DMS53 (cell line): ENCODE measurements at regions not wholly inside any gene's neighbourhood (a gene's known extent, or its start where the extent isn't known, plus 50 kb on each side); places are given as distances from the start of the nearest gene placed in this dataset.

Experiments used
- DNase-seq: peaks from one replicate; lab custom pipeline; 2025; lab: John Stamatoyannopoulos, UW

DNA sequence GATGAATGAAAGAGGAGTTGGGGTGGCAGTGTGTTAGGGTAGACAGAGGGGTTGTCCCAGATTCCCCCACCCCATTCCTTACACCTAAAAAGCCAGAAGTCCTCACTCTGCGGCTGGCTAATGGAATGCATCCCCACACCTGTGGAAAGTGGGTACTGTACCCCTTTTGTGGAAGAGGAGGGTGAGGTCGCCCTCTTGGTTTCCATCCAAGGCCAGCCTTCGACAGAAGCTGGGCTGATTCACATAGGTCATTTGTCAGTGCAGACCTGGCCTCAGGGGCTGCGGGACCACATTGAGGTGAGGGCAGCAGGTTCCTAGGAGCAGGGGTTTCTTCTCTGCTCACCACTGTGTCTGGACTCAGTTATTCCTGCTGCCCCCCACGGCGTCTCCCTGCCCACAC, 671.6 kb downstream of the MATN1 start:
- DNase-seq, result no peak

DNA sequence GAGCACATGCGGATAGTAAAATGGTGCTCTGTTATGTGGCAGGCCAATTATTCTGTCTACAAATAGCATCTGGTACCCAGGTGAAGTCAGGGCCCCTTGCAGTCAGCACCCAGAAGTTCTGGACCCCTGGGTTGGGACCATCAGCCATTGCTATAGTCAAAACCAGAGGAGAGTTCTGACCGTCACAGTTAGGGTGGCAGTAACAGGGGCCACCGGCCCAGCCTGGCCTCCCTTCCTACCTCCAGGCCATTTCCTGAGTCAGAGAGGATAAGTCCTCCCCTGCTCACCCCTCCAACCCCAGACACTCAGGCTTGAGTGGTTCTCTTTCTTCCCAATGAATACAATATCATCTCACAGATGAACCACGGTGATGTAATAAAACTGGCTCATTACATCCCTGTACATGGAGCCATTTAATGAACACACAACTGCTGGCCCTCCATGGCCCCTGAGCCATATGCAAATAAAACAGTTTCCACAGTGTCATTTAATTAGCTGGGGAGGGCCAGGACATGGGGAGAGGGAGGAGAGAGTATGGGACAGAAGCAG, 673.6 kb downstream of the MATN1 start:
- no peak for DNase-seq

DNA sequence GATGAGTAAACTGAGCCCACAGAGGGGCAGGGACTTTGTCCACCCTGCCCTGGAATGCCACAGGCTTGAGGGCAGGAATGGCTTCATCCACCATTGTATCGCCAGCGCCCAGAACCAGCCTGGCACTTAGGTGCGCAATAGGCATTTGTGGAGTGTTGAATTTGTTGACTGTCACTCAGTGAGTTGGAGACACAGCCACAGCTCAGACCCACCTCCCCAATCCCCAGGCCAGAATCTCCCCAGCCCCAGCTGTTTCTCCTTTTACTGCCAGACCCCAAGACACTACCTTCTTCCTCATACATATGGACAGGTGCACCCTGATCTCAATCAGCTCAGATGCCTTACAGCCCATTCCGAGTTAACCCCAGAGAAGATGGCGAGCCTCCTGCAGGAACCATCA, 674.5 kb downstream of the MATN1 start:
- DNase-seq, result no peak

DNA sequence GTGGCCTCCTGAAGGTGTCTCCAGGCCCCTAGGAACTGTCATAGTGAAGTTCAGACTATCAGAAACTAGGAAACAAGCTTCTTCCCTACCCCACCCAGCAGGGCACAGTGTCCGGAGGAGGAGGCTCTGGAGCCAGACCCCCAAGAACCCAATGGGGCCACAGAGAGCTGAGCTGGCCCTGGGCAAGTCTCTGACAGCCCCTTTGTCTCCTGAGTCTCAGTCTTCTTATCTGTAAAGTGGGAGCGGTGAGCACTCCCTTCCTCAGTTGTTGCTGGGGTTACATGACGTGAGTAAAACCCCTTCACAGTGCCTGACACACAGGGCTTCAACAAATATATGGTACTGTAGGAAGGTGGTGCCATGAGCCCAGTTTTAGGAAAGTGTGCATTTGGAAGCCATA, 675.8 kb downstream of the MATN1 start:
- DNase-seq, result no peak

DNA sequence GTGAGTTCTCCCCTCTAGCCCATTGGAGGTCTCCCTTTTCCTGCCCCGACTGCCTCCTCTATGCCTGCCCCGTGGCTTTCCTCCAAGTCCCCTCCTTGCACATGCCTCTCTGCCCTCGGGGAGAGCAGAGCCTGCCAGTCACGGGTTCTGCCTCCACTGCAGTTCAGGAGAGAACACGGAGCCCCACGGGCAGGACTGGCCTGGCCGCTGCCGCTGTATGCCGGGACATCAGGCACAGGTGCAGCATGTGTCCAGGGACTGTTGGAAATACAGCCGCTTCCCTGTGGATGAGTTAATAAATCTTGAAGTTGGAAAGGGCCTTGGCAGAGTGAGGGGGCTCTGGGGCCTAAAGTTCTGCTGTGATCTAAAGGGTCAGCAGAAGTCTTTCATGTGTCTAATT, 676.6 kb downstream of the MATN1 start:
- DNase-seq, result no peak

DNA sequence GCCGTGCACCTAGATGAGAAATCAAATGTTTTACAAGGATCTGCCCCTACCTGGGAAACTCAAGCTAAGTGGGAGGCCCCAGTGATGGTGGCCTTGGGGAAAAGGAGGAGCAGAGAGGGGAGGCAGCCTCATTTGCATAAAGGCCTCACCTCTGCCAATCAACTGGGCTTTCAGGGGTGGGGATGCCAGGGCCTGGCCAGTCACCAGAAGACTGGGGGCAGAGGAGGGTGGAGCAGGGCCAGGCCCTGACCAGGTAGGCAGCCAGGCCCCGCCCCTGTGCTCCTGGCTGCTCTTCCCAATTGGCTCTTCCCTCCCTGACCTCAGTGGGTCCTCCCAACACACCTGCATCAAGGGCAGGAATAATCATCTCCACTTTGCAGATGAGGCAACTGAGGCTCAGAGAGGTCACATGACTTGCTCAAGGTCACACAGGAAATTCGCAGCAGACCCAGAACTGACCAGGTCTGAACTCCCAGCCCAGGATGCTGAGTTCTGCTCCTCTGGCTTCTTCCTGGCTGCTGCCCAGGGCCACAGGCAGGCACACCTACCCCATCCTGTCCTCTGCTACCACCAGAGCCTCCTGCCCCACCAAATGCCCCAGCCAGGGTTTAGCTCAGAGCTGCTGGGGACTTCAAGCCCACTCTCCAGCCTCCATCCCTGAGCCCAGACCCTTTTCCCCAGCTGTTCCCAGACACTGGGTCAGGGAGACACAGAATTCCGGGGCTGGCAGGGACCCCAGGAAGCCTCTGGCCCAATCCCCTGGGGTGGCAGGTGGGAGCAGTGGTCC, 677.9 kb downstream of the MATN1 start:
- no peak for DNase-seq

DNA sequence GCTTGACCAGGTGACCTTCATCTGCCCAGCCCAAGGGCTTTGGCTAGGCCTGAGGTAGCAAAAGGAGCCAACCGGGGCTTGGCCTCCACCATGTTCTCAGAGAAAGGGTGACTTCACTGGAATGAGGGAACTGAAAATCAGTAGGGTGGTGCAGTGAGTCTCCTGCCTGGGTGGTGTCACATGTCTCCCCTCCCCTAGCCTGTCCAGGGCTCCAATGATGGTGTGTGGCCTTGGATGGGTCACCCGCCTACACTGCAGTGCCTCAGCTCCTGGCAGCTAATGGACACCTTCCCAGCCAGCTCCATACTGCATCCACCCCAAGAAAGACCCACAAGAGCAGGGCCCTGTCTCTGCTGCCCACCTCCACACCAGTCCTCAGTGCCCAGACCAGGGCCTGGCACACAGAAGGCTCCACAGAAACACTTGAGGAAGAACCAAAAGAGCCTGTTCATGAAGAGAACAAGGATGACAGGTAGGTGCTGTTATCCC, 678.7 kb downstream of the MATN1 start:
- DNase-seq, result no peak

DNA sequence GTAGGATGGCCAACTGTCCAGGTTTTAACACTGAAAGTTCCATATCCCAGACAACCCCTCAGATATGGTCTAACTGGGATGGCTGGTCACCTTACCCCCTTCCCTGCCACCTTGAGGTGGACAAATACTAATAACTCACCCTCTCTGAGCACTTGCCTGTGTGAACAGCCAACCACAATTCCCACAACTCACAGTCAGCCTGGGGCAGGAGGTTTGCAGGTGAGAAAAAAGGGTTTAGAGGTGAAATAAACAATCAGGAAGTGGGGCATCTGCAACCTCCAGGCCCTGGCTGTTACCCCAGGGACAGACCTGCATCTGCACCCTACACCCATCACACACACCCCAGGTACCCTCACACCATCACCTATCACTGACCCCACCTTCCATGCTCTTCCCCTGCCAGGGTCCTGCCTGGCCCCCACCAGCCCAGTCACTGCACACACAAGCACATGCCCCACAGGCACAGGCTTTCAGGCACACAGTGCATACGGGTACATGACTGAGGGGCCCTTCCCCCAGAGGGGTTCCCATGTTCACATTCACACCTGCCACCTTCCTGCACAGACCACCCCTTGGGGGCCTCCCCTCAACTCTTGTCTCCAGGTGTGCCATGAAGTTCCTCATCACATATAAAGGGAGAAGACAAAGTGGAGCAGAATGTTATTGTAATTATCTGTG, 679.5 kb downstream of the MATN1 start:
- DNase-seq, result no peak

DNA sequence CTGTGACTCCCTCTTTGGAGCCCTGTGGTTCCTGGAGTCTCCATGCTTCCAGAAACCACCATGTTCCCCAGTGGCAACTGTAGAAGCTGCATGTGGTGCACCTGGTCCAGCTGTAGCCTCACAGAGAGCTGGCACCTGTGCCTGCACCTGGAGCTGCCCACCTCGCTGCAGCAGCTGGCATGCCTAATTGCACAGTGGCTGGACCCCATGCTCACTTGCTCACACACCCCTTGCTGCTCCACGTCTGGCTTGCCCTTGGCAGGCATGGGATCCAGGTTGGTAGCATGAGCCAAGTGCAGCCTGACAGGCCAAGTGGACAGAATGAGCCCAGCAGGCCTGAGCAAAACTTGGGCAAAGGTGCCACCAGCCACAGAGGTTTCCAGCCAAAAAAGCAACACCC, 680.1 kb downstream of the MATN1 start:
- no peak for DNase-seq

DNA sequence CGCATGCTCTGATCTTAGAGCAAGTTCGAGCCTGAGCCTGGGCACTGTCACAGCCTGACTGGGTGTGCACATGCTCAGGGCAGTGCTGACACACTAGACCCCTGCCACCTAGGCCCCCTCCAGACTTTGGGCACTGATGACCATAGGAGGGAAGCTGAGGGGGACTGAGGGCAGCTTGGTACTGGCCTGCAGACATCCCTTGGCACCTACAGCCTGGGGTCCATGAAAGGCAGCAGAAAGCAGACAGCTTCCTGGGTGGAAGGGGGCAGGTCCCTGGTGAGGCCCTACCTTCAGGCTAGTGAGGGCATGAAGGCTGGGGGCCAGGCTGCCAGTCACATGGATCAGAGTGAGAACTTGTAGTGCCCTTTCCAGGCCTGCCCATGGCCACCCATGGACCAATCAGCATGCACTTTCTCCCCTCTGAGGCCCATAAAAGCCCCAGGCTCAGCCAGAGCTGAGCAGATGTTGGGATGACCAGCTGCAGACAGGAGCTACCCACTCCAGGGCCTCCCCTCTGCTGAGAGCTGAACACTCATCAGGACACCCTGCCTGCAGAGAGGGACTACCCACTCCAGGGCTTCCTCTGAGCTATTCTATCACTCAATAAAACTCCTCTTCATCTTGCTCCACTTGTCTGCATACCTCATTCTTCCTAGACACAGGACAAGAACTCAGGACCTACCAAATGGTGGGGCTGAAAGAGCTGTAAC, 680.8 kb downstream of the MATN1 start:
- DNase-seq, result no peak

DNA sequence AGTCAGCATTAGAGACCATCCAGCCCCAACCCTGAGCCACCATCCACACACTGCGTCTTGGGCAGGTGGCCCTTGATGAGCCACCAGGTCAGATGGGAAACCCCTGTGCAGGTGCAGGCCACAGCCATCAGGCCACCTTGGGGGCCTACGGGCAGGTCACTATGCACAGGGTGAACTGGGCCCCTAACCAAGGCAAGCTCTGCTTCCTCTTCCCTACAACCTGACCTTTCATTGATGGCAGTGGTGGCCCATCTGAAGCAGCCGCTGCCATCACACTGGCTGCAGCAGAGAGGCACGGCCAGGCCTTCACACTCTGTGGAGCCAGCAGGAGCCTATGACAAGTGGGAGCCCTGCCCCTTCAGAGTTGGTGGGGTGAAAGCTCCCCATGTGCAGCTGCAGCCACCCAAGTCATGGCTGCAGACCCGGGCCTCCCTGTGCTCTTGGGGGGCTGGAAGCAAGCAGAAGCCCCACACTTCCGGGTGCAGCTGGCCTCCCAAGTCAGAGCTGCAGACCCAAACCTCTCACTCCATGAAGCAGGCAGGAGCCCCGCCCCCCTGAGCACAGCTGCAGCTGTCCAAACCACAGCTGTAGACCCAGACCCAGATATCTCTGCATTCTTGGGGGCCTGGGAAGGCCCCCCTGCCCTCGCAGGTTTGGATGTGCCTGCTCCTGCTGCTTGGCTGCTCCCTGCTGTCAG, 681.5 kb downstream of the MATN1 start:
- DNase-seq, result no peak

DNA sequence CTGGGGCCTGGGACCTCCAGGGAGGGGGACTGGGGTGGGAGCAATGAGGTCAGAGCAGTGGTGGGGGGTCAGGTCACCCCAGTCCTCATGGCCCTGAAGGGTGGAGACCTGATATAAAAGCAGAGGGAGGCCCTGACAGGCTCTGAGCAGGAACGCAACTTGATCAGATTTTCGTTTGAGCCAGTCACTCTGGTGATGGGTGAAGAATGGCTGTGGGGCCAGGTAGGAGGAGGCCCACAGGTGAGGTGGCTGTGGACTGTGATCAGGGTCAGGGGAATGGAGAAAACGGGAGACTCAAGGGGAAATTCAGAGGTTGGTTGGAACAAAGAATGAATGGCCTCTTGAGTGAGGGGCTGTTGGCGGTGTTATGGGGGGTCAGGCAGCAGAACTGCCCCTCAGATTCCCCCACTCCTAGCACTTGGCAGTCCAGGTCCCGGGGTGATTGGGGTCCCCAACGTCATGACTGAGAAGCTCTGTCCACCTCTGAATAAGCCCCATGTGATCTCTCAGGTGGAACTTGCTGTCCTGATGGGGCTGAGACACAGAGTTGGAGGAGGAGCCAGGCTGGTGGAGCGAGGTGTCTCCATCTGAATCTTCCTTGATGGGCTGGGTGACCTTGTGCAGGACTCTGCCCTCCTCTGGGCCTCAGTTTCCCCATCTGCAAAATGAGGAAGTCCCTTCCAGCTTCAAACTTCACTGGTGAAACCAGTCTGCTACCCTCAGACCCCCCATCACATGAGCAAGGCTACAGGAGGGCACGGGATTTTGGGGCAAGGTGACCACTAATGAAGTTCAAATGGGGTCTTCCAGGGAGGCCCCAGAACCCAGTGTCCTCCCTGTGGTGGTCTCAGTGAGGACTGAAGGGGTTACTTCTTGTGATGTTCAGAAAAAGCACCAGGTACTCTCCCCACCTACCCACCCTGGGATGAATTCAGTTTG, 683.0 kb downstream of the MATN1 start:
- no peak for DNase-seq

DNA sequence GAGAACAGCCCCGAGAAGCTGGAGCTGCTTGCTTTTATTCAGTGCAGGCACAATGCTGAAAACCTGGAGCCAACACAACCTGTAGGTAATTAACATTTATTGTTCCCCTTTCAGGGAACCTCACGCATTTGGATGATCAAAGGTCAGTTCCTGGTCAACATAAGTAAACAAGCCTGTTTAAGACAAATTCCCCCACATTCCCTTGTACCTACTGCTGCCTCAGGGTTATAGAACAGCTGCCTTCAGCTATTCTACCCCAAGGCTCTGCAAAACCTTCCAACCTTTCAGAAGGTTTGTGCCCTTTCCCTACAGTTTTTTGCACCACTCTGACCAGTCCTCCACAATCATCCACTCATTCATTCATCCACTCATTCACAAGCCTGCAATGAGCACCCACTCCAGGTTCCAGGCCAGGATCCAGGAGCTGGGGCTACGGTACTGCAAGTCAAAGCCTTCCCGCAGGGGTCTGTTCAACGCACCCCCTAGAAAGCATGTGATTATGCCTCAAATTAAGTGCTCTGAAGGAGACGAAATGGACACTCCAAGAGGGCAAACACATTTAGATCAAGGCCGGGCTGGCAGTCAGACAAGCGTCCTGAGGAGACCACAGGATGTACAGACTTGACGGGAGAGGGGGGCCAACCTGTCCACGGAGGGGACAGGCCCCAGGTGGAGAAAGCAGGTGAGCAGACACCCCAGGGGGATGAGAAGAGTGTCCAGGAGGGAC, 683.9 kb downstream of the MATN1 start:
- DNase-seq, result no peak

DNA sequence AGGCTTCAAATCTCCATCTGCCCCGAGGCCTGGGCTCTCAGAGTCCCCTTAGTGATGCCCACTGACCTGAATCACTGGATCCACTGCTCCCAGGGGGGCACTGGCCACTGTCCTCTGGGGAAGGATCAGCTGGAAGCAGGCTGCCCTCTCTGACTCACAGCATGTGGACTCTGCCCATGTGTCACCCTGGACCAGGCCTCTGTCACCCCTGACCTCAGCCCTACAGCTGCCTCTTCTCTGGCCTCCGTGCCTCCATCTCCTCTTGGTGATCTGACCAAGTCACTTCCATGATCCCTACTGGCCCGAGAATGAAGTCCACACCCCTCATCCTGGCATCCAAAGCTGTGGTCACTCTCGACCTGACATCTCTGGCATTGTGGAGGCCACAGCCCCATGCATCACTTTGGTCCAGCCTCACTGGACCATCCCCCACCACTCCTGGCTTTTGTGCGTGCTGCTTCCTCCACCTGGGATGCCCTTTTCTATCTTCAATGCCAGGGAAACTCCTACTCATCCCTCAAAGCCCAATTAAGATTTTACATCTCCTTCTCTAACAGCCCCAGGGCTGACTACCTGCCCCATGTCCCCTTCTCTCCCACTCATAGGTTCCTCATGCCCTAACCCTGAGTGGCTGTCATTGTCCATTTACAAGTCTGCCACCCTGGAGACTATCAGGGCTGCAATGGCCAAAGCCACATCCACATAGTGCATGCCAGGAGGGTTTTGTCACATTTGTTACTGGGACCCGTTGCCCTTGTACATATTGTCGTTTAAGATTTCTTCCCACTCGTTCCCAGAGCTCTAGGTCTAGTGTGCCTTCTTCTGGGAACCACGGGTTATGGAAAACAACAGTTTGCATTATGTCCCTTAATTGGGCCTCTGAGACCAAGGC, 685.0 kb downstream of the MATN1 start:
- DNase-seq, result no peak

DNA sequence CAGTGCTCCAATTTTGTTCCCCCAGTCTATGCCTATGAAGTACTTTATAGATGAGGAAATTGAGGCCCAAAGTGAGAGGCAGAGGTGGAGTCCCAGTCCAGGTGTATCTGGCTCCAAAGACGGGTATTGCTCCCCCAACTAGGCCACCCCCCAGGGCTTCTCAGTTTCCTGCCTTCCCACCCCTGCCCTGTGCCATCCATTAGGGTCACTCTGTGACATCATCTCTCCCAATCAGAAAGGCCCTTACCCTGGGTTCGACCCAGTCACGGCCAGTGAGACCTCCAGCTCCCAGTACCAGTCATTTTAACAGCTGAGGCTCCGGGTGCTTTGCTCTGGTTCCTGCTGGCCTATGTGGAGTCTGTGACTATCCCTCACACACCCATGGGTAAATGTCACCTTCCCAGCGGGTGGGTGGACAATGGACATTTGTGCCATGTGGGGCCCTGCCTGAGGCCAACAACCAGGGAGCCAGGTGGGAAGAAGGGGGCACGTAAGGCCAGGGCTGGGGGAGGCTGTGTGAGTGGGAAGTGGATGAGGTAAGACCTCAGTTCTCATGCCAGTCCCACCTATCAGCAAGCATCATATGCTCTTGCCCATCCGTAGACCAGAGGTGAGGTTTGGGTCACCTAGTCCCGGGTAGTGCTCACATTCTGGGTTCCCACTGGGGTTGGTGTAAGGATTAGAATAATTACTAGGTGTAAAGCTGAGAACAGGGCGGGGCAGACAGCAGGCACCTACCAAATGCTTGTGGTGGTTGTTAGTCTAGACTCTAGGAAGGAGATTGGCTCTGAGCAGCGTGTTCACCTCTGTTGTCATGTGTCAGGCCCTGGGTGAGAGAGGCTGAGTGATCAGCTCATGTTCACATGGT, 685.9 kb downstream of the MATN1 start:
- no peak for DNase-seq

DNA sequence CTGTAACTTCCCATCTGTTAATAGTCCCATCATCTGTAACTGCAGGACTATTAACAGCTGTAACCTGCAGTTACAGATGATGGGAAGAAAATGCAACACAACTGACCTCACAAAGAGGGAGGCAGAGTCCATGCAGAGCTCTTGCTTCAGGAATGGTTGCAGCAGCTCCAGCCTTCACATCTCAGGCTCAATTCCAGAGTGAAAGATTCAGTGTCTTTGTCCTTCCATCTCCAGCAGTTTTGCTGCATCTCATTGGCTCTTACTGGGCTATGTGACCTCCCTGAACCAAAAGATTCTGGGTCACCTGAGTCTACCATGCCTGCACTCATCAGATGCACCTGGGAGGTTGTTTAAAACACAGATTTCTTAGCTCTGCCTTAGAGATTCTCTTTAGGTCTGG, 686.7 kb downstream of the MATN1 start:
- DNase-seq, result no peak

DNA sequence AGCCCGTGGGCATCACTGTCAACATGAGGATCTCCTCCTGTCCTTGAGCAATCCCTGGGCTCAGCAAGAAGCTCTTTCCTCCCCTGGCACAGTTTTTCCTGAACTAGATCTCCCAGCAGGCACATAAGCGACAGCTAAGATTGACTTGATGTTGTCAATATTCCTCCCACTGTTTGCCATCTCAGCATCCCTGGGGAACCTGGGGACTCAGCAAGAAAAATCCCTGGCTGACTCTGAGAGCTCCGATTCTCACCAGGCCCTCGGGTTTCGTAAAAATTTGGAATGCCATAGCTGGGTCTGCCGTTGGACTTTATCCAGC, 687.2 kb downstream of the MATN1 start:
- DNase-seq, result no peak

DNA sequence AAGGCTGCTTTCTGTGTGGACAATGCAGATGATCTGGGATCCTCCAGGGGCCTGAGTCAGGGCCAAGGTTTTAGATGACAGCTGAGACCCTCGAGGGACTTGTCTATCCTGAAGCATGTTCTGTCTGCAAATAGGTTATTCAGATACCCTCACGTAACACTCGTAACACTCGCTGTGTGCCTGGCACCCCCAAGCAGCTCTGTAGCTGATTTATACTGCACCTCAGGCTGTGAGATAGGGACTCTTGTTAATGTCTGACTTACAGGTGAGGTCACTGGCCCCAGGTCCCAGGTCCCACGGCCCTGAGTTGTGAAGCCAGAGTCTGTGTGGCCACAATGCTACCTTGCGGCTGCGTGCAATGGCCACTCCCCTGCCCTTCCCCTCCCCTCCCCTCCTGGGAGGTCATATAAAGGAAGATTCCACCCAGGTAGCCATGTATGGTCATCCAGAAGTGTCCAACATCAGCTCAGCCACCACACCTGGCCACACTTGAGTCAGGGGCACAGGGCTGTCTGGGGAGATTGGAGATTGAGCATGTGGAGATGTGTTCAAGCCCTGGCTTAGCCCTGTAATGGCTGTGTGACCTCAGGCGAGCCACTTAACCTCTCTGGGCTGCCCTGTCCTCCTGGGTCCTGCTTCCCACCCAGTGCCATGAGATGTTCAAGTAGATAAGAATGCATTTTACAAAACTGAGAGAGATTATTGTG, 687.7 kb downstream of the MATN1 start:
- no peak for DNase-seq
